Stimulated activated CD4-positive, alpha-beta T cell treated with anti-CD3 and anti-CD28 coated beads, TNF-alpha, amount 100 ng/mL, for 24 hours (primary cell): ENCODE measurements at regions not wholly inside any gene's neighbourhood (a gene's known extent, or its start where the extent isn't known, plus 50 kb on each side); places are given as distances from the start of the nearest gene placed in this dataset.
"Not testable (repeated sequence)": the region's sequence is repeated elsewhere in the genome, so short reads cannot be mapped to it uniquely, and the experiment has no call there.

ENCODE experiments used
- DNase-seq, 3 experiments: peaks; one replicate each; pipeline ENCODE4 v3.0.0-alpha.2; 2020; ENCODE audit warnings: low read depth in 3 of 3

DNA sequence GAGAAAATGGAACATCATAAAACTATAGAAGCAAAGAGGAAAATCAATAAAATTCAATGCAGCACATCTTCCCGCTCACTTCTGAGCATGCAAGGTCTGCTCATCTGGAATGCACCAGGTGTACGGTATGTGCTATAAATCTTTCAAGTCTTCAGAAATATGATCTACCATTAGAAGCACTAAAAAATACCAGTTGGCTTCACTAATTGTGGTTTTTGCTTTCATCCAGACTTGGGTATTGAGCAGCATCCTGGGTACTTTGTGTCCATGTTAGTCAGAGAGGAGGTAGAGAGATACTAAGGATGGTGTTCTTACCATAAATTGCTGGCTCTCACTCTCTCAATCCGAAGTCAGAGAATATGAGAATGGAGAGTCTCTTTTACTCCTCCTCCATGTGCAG lies 477.1 kb downstream of the PPARGC1A start:
- DNase-seq = no peak

DNA sequence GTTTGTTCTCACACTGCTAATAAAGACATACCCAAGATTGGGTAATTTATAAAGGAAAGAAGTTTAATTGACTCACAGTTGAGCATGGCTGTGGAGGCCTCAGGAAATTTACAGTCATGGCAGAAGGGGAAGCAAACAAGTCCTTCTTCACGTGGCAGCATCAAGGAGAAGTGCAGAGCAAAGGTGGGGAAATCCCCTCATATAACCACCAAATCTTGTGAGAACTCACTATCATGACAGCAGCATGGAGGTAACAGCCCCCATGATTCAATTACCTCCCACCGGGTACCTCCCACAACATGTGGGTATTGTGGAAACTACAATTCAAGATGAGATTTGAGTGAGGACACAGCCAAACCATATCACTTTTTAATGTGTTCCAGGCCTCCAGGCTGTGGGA lies 480.9 kb downstream of the PPARGC1A start:
- DNase-seq = not testable (repeated sequence)

DNA sequence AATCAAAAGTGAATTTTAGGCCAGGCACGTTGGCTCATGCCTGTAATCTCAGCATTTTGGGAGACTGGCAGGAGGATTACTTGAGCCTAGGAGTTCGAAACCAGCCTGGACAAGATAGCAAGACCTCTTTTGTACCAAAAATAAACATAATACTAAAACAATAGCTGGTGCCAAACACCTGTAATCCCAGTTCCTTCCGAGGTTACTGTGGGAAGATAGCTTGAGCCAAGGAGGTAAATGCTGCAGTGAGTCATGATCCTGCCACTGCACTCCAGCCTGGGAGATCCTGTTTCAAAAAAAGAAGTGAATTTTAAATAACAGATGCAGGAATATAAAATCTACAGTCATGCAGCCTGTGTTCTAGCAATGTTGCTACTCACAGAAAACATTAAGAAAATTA lies 488.3 kb downstream of the PPARGC1A start:
- DNase-seq = no peak

DNA sequence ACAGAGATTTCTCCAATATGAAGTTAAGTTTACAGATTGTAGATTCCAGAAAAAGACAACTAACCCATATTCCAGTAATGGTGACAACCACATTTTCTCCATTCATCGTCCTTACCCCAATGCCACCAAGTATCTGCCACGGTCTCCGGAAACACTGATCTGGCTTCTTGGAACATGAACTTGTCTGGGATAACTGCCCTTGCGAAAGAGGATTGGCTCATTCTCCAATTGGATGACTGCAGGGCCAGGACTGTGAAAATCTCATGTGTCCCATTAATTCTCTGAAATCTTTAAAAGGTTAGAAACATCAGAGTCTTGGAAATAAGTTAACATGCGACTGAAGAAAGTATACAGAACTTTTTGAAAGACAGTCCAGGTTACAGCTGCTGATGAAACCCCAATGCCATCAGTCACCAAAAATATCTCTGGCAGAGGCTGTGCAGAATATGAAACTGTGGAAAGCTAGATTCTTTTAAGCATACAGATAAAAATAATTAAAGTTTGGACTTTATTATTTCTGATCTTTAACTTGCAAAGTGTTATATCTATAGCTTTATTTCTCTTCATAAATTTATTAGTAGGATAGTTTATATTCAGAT lies 496.9 kb downstream of the PPARGC1A start:
- no peak for DNase-seq

DNA sequence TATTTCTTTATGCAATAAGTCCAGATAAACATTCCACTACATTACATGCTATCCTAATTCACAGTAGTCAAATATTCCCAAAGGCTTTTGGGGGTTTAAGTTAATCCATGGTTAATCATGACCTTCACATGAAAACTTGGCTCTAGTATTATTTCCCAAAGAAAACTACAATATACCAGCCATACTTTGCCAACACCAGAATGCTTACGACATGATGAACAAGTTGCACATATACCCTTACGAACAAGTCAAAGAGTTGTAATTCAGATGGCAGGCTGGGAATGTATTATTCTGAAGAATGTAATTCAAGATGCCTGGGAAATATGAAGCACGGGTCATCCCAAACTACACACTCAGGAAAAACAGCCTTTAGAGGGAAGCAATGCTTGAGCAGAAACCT lies 499.6 kb downstream of the PPARGC1A start:
- DNase-seq = no peak

DNA sequence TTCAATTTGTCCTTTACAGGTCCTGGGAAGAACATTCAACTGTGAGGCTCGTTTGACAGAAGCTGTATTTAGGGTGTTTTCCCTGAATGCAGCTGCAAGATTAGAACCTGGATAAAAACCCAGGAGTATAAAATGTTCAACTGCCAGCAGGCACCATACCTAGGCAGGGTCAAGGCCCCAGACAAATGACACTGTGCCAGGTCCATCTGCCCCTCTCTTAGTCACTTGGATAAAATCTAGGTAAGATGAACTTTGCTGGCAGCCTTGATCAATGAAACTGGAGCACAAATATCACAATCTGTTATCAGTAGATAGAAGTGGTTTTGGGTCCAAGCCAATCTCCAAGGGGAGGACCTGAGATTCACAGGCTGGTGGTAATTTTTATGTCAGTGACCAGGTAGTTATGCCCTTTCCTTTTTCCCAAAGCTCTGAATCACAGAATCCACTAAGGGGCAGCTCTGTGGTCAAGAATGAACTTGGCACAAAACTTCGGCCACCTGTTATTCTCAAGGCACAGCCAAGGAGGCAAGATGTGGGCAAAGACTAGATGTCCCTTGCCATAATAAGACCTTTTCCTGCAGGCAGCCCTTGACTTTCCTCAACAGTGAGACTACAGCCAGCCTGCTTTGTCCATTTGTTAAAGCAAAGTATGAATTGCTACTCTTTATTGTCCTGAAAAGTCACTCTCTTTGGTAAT lies 501.0 kb downstream of the PPARGC1A start:
- DNase-seq = no peak

DNA sequence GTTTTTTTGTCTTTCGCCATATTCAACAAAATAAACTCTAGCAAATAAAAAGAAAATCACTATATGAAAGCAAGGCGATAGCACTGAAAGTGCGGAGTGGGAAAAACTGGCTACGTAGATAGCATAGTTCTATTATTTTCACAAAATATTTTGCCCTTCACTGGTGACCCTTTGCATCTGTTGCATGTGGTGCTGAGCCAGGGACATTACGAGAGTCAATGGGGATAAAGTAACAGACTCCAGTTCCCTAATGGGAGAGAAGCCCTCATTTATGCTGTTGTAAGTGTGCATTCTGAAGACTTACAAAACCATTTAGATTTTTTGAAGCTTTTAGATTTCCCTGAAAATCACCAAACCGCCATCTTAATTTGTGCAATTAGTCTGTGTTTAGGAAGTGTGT lies 501.6 kb downstream of the PPARGC1A start:
- no peak for DNase-seq

DNA sequence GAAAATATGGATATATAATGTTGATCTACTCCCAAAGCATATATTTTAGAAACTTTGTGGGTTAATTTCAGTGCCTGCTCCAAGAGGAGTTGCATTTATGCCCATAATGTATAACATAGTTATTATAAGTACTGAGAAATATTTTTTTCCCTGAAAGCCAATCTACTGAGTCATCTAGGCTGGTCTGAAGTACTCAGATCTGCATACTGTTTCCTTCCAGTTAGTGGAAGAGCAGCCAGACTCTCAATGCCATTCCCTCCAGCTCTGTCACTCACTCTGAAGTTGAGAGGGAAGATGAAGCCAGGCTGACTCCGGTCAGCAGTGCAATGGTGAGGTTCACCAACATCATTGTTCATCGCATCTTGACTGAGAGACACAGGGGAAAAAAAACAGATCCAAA lies 505.1 kb downstream of the PPARGC1A start:
- DNase-seq = no peak

DNA sequence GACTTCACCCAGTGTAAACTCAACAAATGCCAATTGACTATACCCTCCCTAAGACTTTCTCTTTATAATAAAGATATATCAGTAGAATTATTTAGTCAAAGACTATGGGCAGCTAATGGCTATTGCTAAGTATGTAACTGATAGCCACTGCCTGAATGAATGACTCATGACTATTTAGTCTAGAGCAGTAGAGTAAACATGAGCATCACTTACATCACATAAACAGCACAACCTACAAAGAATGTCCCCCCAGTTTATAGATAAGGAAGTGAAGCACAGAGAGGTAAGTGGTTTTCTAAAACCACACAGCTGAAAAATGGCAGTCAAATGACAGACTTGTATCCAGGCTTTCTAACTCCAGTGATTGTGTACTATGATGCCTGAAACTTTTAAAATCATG lies 507.0 kb downstream of the PPARGC1A start:
- DNase-seq = no peak

DNA sequence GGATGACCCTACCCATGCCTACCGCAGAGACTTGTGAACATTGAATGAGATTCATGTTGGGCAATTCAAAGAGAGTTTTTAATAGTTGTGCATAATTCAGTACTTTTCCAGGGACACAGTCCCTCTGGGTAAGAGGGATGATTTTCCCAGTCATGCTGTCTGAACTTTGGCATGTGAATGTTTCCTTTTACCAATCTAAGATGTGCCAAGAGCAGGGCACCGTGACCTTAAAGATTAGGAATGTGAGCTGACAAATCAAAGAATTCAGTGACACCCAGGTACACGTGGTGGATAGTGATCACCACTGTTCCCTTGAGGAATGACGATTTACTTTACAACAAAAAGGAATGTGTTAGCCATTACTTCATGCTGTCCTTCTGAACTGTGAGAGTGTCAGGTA lies 515.6 kb downstream of the PPARGC1A start:
- no peak for DNase-seq

DNA sequence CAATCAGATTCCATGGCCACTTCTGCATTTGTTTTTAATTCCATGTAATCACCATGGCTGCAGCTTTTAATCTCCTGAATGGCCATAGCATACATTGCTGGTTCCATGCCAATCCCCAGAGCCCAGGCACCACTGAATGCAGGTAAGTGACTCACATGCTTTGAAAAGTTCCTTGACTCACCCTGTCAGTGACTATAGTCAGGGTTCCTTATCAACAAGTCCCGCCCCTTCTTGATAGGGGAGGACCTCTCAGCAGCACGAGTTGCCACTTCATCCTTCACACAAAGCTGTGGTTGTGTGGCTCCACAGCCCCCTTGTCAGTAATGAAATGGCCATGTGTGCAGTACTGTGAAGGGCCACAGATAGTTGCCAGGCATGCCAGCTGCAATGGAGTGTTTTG lies 516.6 kb downstream of the PPARGC1A start:
- no peak for DNase-seq

DNA sequence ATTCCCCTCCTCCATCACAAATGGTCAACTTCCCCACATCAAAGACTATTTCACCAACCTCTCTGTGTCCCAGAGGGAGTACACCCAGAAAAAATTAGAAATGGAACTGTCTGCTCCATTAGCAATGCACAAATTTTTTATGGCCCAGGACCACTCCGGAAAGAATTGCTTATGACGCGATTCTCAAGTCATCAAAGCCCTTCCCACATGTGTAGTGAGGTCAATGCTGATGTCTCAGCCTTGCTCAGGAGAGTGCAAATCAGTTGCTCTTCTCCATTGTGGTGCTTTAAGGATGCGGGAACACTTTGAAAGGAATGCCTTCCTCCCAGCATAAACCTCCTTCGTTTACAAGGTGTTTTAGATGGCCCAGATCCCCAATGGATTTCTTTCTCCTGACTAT lies 518.3 kb downstream of the PPARGC1A start:
- DNase-seq = no peak

DNA sequence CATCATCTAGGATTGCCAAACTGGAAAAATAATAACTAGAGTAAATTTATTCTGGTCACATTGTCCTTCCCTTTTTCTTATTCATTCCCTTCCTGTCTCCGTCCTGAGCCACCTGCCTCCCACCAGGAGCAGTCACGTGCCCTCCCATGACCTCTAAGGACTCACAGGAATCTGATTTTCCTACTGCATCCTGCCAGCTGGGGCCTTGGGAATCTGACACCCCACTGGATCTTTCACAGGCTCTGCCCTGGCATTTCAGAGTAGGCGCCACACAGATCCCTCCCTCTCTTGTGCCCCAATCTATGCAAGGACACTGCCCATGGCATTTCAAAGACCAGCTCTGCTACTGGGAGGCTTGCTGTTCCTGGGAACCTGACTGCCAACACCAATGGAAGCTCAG lies 520.5 kb downstream of the PPARGC1A start:
- DNase-seq = no peak

DNA sequence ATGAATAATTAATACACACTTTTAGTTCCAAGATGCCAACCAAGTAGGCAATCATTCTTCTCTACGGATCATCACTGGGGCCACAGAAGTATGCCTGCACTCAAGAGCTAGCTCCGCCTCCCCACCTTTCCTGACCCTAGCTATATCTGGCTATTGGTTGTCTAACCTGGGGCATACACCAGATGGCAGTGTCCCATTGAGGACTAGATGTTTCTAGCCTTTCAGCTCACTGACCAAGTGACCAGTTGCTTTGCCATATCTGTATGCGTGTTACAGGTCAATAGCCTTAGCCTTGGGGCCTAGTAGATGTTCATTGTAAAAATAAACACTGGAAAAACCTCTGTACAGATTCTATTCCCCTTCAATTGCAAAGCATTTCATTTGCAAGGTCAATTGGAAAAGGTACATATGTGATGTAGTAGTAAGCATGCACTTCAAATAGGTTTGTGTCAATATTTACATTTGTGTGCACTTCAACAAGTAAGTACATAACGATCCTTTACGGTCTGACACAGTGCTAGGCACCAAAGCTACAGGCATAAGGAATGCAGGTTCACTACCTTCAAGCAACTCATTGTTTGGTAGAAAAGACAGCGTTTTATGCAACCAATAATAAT lies 521.7 kb downstream of the PPARGC1A start:
- DNase-seq = no peak

DNA sequence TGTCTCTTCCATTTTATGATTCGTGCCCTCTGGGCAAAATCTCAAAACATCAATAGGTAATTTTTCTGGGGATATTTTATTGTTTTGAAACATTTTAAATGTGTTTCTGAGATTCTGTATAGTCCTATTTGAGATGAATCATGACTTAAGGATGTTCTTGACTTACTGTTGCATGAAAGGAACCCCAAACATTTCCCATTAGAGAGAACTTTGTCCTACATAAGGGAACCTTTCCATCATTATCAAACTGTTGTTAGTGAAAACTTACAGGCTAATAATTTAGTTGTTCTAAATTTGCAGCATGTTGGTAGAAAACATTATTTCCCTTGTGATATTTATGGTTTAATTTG lies 523.3 kb downstream of the PPARGC1A start:
- DNase-seq = no peak

DNA sequence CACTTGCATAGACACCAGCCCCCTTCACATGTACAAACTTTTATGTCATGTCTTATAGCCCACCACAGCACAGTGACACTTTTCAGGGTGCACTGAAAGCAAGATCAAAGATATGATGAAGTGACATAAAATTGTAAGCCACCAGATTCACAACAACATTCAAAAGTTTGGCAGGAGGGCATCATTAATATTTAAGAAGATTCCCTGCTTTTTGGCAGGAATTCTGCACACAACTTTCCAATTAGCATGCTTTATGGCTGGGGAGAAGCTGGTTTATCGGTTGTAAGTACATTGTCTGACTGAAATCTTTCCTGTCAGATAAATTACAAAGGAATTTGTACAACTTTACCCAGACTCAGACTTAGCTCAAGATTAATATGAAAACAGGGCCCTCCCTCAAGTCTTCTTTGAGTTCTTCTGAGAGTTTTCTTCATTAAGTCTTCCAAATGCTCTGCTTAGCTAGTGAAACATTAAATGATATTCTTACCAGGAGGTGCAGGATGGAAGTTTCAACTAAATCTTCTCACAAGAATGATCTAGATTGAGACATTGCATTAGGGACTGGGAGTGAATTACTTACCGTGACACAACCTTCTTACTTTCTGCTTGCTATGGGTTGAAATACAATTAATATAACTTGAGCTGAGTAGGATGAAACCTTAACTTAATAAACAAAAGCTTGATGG lies 523.8 kb downstream of the PPARGC1A start:
- no peak for DNase-seq

DNA sequence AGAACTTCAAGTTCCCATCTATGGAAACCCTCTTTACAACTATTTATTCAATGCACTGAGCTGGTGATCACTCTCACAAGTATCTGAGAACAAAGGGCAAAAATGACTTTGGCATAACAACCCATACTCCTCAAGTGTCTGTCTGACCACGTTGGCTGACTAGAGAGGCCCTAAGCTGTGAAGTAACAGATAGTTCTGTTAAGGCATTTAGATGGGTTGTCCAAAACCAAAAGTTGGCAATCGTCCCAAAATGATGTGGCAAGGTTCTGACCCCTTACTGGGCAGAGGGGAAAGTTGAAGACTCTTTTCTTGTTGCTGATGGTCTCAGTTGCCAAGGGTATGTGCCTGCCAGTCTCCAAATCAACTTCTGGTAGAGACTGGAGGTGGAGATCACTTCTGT lies 524.8 kb downstream of the PPARGC1A start:
- no peak for DNase-seq

DNA sequence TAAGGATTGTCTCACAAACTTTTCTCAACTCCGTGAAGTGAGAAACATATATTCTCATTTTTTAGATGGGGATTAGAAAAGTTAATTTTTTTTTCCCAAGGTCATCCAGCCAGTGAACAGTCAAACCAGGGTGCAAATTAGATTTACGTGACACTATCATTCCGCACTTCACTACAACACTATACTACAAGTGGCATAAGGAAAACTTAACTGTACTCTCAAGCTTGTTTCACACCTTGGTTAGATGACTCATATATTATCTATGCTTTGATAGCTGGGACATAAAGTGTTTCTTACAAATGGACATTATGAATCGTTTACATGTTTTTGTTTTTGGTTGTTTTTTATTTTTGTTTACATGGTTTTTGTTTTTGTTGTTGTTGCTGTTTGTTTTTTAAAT lies 525.7 kb downstream of the PPARGC1A start:
- no peak for DNase-seq

DNA sequence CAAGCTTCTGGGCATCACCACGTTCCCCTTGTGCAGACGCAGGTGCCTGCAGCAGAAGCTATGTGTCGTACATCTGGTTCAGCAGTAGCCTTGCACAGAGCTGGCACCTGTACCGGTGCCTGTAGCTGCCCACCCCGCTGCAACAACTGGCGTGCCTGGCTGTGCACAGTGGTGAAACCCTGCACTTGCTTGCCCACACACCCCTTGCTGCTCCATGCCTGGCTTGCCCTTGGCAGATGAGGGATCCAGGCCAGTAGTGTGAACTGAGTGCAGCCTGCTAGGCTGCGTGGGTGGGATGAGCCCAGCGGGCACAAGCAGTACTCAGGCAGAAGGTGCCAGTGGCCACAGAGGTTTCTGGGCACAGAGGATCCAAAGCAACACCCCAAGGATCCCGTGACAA lies 528.4 kb downstream of the PPARGC1A start:
- no peak for DNase-seq

DNA sequence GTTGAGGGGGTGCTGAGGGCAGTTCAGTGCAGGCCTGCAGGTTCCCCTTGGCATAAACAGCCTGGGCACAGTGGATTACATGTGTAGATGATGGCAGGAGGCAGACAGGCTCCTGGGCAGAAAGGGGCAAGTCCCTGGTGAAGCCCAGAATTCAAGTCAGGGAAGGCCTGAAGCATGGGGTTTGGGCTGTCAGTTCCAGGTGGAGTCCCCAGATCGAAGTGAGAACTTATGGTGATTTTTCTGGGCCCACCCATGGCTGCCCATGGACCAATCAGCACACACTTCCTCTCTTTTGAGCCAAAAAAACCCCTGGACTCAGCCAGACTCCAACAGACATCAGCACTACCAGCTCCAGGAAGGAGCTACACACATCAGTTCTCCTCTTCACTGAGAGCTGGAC lies 529.1 kb downstream of the PPARGC1A start:
- no peak for DNase-seq

DNA sequence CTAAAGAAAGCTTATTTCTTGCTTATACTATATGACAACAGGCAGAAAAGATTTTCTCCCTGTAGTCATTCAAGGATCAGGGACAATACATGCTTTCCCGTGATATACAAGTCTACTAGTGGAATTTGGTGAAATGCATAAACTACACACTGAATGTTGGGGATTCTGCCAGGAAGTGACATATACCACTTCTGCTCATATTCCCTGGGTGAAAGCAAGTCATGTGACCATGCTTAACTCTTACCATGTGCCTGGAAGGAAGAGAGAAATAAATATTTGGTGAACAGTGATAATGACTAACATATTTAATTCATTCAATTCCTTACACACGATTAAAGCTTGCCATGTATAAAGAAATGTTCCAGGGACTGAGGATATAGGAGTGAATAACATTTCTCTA lies 534.6 kb downstream of the PPARGC1A start:
- DNase-seq = no peak

DNA sequence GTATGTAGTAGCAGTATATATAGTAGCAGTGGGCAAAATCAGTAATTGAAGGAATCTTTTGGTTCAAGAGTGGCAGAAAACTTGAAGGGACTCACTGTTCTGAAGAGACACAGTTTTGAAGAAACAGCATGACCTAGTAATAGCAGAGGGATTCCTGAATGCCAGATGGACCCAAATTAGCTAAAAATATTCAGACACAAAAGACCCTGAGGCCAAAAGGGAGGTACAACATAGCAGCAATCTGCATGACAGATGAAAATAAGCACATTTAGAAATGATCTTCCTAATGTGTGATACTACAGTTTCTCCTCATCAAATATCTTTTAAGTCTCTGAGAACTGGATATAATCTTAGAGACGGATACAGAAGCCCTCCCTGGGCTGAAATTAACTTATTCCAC lies 536.6 kb downstream of the PPARGC1A start:
- DNase-seq = no peak
